ENCODE measurements at regions not wholly inside any gene's neighbourhood (a gene's known extent, or its start where the extent isn't known, plus 50 kb on each side); places are given as distances from the start of the nearest gene placed in this dataset.

DNA sequence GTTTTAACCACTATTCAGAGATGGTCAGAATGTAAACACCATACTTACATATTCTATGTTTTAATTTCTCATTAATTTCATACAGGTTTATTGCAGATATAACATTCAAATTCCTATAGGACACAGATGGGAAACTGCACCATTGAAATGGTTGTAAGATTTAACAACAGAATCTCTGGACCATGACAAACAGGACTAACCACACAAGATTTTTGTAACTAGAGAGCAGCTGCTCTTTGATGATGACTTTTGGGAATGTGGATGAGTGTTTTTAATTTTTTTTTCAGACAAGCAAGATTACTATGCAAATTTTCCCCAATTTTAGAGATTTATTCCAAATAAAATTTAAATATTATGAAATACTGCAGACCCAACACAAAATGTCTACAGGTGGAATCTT is 610.2 kb downstream of the PCDH18 start:
- intact Hi-C loops (cut with micrococcal nuclease) = no loop called here
- no peak for DNase-seq

More for the DNA sequence above, 610.2 kb downstream of the PCDH18 start:
- Histone ChIP-seq H3K23ac (ENCODE audit: low read depth, low read length) (no peak overlapping the region), H2BK120ac (ENCODE audit: low read depth, low read length) (no peak overlapping the region), H2AK5ac (ENCODE audit: low read depth, low read length) (no peak overlapping the region), H3K27me3 (ENCODE audit: control insufficient read depth, insufficient read depth, low read length) (no peaks in the 10 kb centered on the region), H3K18ac (ENCODE audit: low read depth, low read length) (no peak overlapping the region), H2AFZ (replicated peaks; ENCODE audit: low read length, poor library complexity) (no peak overlapping the region), H4K5ac (ENCODE audit: low read depth, low read length) (no peak overlapping the region), H2AK9ac (replicated peaks; ENCODE audit: low read depth, low read length, poor library complexity) (no peak overlapping the region), H3K9ac (ENCODE audit: low read depth, low read length) (no peak overlapping the region), H3K4me3 (ENCODE audit: insufficient read depth, low read depth, low read length) (no peak overlapping the region), H3K56ac (ENCODE audit: extremely low read depth, insufficient read depth, low read length) (no peak overlapping the region), H3K9me1 (ENCODE audit: insufficient read depth, low read length) (no peaks in the 10 kb centered on the region), H3K4ac (ENCODE audit: low read depth, low read length) (no peak overlapping the region), H4K8ac (ENCODE audit: low read depth in 2 of 2, low read length in 2 of 2) (no peak overlapping the region), H3K79me1 (ENCODE audit: low read depth in 1 of 2, low read length in 2 of 2) (no peaks in the 10 kb centered on the region), H2BK15ac (ENCODE audit: low read depth, low read length) (no peak overlapping the region), H3K4me2 (ENCODE audit: low read depth, low read length) (no peak overlapping the region), H3K4me1 (ENCODE audit: control insufficient read depth, insufficient read depth, low read length) (no peaks in the 10 kb centered on the region), H2BK20ac (ENCODE audit: low read depth, low read length) (no peak overlapping the region), H3K14ac (replicated peaks; ENCODE audit: low read depth, low read length) (no peak overlapping the region), H3K36me3 (ENCODE audit: control insufficient read depth, insufficient read depth, low read length) (no peaks in the 10 kb centered on the region), H3K27ac (ENCODE audit: insufficient read depth, low read length) (no peak overlapping the region), H4K20me1 (ENCODE audit: insufficient read depth, low read length) (no peaks in the 10 kb centered on the region), H4K91ac (ENCODE audit: insufficient read depth, low read depth, low read length) (no peak overlapping the region), H3K9me3 (ENCODE audit: control insufficient read depth, insufficient read depth, low read length) (no peaks in the 10 kb centered on the region), H2BK5ac (ENCODE audit: low read depth, low read length, poor library complexity, severe bottlenecking) (no peak overlapping the region)
- in situ Hi-C loops (cut with MboI; ENCODE audit: low sequenced_read_pairs) = no loop called here
- TF ChIP-seq FOS (IDR thresholded peaks at IDR 0.05; ENCODE audit: low read depth, low read length) (no peak), RFX5 (IDR thresholded peaks at IDR 0.05; ENCODE audit: low read depth, low read length) (no peak), POLR2A (IDR thresholded peaks at IDR 0.05; ENCODE audit: low read depth, low read length) (no peak)
- ATAC-seq (ENCODE audit: low read depth) = no peak
- ChIA-PET POLR2A (ENCODE audit: unreplicated experiment) (no interaction called here), CTCF (no interaction called here)
- dilution Hi-C loops (cut with HindIII; ENCODE audit: low sequenced_read_pairs, unreplicated experiment) = no loop called here
- BruUV-seq (replicated peaks) = no TSS peak

Data from IMR-90 (cell line).